GM12892 (cell line): ENCODE measurements at regions not wholly inside any gene's neighbourhood (a gene's known extent, or its start where the extent isn't known, plus 50 kb on each side); places are given as distances from the start of the nearest gene placed in this dataset.

Experiments used
- POLR2A ChIP-seq: IDR thresholded peaks from 2 replicates; pipeline ENCODE4 v1.6.1; 2011; ENCODE audit warnings: low read depth, low read length, control low read depth
- TAF1 ChIP-seq: IDR thresholded peaks from 2 replicates; pipeline ENCODE4 v1.6.1; 2011; ENCODE audit warnings: low read depth, mild to moderate bottlenecking, control low read depth, low read length, borderline replicate concordance

- TF ChIP-seq POLR2A: no peak
- TF ChIP-seq TAF1: no peak
Observed at GRCh38 chr9:30348904-30349303, 2035.5 kb upstream of the ACO1 start.
